Left renal pelvis (tissue), 4 donors: ENCODE measurements at regions not wholly inside any gene's neighbourhood (a gene's known extent, or its start where the extent isn't known, plus 50 kb on each side); places are given as distances from the start of the nearest gene placed in this dataset.
"Not testable (repeated sequence)": the region's sequence is repeated elsewhere in the genome, so short reads cannot be mapped to it uniquely, and the experiment has no call there.

ENCODE experiments used
- DNase-seq, 4 donors: peaks; one replicate each; pipeline ENCODE4 v3.0.0-alpha.2; 2013; ENCODE audit warnings: low read depth in 4 of 4, low spot score in 3 of 4

DNA sequence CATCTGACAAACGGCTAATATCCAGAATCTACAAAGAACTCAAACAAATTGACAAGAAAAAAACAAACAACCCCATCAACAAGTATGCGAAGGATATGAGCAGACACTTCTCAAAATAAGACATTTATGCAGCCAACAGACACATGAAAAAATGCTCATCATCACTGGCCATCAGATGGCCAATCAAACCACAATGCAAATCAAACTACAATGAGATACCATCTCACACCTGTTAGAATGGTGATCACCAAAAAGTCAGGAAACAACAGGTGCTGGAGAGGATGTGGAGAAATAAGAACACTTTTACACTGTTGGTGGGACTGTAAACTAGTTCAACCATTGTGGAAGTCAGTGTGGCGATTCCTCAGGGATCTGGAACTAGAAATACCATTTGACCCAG, 1282.2 kb upstream of the ADGRL4 start:
- not testable (repeated sequence) for DNase-seq

- no peak for DNase-seq
Measured at GRCh38 chr1:80282536-80282935, 1276.0 kb upstream of the ADGRL4 start.

DNA sequence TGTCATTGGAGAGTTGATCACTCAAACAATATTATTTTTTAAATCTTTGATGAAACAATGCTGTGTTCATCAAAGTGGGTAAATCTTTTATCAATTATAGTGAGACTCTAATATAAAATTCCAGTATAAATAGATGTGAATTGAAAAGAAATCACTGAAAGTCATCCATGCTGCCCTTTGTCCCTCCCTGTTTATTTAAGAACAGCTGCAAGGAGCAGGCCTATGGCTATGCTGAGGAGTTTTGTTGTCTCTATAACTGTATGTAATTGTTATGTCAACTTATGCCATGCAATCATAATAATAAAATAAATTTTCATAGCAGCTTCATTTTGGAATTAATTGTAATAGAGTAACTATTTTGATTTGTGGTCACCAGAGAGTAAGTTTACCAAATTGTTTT, 1272.4 kb upstream of the ADGRL4 start:
- DNase-seq, result no peak

- no peak for DNase-seq
Measured at GRCh38 chr1:80274256-80274655, 1267.7 kb upstream of the ADGRL4 start.

- DNase-seq, result no peak
Measured at GRCh38 chr1:80272495-80272894, 1266.0 kb upstream of the ADGRL4 start.

GRCh38 chr1:80258659-80259058, 1252.1 kb upstream of the ADGRL4 start:
- DNase-seq, result no peak

DNA sequence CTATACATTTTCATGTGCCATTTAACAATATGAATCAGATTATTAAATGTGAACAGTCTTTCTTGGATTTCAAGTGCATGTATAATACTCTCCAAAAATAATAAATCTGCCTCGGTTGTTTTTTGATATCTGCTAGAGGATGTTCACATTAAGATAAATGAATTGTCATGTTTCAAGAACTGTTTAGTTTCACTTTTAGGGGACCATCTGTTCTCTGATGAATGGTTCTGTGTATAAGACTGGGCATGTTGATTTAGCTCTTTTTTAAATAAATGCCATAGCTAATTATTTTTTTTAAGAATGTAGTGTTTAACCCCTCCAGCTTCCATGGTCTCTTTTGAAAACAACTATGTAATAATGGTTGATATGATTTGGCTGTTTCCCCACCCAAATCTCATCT, 1245.1 kb upstream of the ADGRL4 start:
- DNase-seq, result no peak

DNA sequence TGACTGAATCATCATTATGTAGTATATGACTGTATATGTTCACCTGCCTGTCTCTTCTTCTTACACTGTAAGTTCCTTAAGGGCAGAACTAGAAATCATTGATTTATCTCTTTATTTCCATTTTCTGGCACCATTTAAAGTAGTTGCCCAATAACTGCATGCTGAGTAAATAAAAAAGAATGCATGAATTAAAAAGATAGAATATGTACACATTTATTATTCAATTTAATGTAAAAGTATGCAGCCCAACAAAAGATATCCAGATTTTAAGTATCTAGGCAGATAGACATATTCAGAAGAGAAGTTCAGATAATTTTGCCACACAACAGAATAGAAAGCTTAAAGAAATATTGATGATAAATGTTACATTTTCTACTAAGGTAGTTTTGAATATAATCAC, 1244.6 kb upstream of the ADGRL4 start:
- no peak for DNase-seq

GRCh38 chr1:80250573-80251168, 1244.1 kb upstream of the ADGRL4 start:
- no peak for DNase-seq

- DNase-seq, result no peak
Measured at GRCh38 chr1:80249699-80250098, 1243.2 kb upstream of the ADGRL4 start.

- DNase-seq, result no peak
Measured at GRCh38 chr1:80248886-80249285, 1242.4 kb upstream of the ADGRL4 start.

DNA sequence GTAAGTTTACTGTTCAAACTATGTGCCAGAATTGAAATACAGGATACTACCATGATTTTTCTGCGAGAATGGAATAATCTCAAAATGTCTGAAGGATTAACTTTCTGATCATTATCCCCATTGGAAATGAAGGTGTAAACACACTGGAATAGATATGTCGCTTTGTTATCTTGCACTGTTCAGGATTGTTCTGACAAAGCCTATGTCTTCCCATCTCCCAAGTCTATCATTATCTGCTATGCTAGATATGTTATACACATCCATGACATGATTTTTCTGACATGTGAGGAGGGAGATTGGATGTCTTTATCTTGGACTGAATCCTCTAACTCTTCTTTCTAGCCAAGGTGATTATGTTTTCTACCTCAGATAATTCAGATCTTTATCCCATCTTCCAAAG, 1239.3 kb upstream of the ADGRL4 start:
- DNase-seq, result no peak

DNA sequence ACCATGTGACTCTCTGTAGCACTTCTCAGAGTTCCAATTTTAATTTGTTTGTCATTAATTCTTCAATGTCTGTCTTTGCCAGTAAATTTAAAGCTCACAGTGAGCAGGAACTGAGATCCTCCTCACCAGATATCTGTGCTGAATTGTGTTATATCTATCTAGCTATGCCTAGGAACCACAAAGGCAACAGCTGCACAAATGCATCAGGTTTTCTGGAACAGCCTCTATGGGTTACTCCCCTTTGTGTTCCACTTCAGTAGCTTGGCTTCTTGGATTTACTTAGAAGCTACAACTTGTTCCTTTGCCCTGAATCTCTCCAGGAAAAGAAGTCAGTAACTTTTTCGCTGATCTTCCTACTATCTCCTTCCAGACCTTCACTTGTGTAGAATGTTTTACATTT, 1237.8 kb upstream of the ADGRL4 start:
- no peak for DNase-seq

DNA sequence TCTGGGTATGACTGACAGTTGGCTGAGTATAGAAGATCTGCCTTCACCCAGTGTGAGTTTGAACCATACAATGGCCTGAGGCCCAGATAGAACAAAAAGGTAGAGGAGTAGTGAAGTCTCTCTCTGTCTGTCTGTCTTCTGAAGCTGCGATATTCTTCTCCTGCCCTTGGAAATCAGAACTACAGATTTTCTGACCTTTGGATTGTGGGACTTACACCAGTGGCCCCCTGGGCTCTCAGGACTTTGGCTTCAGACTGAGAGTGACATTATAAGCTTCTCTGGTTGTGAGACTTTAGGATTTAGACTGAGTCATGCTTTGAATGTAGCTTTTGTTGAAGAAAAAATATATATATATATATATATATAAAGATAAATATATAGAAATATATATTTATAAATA, 1235.0 kb upstream of the ADGRL4 start:
- no peak for DNase-seq

GRCh38 chr1:80225510-80225909, 1219.0 kb upstream of the ADGRL4 start:
- no peak for DNase-seq

DNA sequence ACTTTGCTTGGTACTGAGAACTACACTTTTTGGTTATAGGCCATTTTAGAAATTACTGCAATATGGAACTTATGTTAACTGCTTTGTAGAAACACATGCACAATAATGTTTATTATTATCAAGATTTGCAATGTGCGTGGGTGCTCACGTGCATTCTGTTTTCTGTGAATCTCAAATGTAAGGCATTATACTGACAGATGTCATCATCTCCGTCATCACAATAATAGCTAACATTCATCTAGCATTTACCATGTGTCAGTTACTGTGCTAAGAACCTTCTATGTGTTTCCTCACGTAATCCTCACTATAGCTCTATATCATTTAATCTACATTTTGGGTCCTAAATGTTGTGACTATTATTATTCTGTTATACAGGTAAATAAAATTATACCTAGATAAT, 1214.8 kb upstream of the ADGRL4 start:
- DNase-seq, result no peak

DNA sequence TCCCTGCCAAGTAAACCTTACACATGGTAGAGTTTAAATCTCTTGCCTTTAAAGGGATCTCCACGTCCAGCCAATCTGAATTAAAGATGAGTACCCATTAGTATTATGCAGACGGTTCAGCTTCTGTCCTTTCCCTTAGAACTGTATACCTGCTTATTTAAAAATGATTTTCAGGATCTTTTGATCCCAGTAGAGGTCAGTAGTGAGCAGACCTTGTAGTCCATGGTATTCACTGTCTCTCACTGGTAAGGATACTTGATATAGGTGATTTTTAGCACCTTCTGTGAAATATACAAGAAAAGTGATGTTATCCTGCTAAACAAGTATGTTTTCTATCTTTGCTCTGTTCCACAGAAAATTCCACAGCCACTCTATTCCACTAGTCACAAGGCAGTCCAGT, 1211.6 kb upstream of the ADGRL4 start:
- DNase-seq, result peak in 1 of 4 donors; percentile 14

DNA sequence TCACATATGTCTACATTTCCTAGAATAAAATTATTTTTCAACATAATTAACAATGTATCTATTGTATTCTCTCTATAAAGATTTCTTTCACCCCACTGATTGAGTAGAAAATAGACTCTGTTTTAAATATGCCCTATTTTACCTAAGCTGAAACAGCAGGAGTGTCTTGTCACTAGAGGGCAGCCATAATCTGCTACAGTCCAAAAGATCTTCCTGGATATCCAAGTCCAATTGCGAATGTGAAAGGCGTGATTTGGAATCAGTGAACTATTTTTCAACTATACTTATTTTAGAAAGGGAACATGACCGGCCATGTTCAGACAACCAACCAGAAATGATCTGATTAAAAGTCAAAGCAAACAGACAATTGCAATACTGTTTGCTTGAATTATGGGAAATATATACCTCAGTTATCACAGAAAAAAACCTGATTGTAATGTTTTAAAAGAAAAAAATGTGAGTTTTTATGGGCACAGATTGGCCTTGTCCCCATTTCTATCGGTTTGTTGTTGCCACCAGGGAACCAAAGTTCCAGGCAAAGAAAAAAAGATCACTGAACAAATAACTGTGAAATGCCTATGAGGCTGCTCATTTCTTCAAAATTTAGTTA, 1211.0 kb upstream of the ADGRL4 start:
- DNase-seq, result peak in 3 of 4 donors; percentile 23 to 32 (median 32)

DNA sequence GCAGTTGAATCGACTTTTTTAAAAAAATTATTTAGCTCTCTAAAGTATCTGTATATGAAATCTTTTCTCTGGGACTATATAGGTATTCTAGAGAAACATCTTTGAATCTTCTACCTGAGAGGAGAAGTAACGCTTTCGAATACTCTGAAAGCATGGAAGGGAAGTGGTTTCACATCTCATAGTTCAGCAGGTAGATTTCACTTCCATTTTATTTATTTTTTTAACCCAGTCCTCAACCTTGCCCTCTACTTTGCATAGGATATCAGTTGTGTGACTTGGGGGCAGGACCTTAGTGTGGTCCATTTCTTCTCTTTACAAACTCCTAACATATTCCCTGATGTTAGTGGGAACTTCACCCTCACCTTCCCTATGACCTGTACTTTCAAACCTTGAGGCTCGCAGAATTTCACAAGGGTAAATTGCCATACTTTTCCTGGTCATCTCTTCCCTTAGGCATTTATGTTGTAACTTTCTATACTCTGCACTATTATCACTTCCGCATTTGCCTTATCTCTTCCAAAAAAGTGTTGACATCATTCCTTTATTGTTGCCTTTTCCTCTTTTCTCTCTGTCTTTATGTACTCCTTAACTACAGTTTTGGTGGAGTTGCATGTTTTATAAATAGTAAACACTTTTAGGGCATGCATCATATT, 1208.5 kb upstream of the ADGRL4 start:
- no peak for DNase-seq

- no peak for DNase-seq
Measured at GRCh38 chr1:80212948-80213347, 1206.4 kb upstream of the ADGRL4 start.

GRCh38 chr1:80211691-80212380, 1205.3 kb upstream of the ADGRL4 start:
- no peak for DNase-seq

GRCh38 chr1:80202118-80202517, 1195.6 kb upstream of the ADGRL4 start:
- no peak for DNase-seq
